Tibial nerve (tissue), 4 donors: ENCODE measurements at regions not wholly inside any gene's neighbourhood (a gene's known extent, or its start where the extent isn't known, plus 50 kb on each side); places are given as distances from the start of the nearest gene placed in this dataset.

ENCODE experiments used
- EP300 ChIP-seq, 2 donors: sonication (generic); formaldehyde crosslinking; IDR thresholded peaks; one replicate each; pipeline ENCODE4 v1.6.1; 2017; ENCODE audit warnings: antibody characterized with exemption in 2 of 2, mild to moderate bottlenecking in 1 of 2
- POLR2A ChIP-seq, 2 donors: fragments of 450-650 bp; IDR thresholded peaks; one replicate each; pipeline ENCODE4 v1.6.1; 2017; ENCODE audit warnings: antibody characterized with exemption in 2 of 2, mild to moderate bottlenecking in 2 of 2, moderate library complexity in 2 of 2
- TF ChIP-seq, protein P1 (sequence below), 5 experiments: fragments of 200-600 bp in 3 of 5; fragments of 450-650 bp in 2 of 5; sonication (generic) in 3 of 5; IDR thresholded peaks; one replicate each; pipeline ENCODE4 v1.5.1; 2016 to 2019; ENCODE audit warnings: antibody characterized with exemption in 5 of 5, mild to moderate bottlenecking in 3 of 5, moderate library complexity in 2 of 5

- TF ChIP-seq, protein P1, sequence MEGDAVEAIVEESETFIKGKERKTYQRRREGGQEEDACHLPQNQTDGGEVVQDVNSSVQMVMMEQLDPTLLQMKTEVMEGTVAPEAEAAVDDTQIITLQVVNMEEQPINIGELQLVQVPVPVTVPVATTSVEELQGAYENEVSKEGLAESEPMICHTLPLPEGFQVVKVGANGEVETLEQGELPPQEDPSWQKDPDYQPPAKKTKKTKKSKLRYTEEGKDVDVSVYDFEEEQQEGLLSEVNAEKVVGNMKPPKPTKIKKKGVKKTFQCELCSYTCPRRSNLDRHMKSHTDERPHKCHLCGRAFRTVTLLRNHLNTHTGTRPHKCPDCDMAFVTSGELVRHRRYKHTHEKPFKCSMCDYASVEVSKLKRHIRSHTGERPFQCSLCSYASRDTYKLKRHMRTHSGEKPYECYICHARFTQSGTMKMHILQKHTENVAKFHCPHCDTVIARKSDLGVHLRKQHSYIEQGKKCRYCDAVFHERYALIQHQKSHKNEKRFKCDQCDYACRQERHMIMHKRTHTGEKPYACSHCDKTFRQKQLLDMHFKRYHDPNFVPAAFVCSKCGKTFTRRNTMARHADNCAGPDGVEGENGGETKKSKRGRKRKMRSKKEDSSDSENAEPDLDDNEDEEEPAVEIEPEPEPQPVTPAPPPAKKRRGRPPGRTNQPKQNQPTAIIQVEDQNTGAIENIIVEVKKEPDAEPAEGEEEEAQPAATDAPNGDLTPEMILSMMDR (IDR thresholded peaks at IDR 0.05), result no peak
- TF ChIP-seq POLR2A (IDR thresholded peaks at IDR 0.05) (no peak), EP300 (IDR thresholded peaks at IDR 0.05) (no peak)
Observed at GRCh38 chr1:217969428-217969827, 315.7 kb upstream of the RRP15 start.
